GM23338 (cell line): ENCODE measurements at regions not wholly inside any gene's neighbourhood (a gene's known extent, or its start where the extent isn't known, plus 50 kb on each side); places are given as distances from the start of the nearest gene placed in this dataset.

Experiments
- EZH2 ChIP-seq: fragments of 200-600 bp; sonication (generic); IDR thresholded peaks from one replicate; pipeline ENCODE4 v1.8.0; 2017; ENCODE audit warnings: antibody characterized with exemption, mild to moderate bottlenecking, low read depth; ENCODE audit not compliant: unreplicated experiment
- EZH2phosphoT487 ChIP-seq: fragments of 200-600 bp; sonication (generic); IDR thresholded peaks from one replicate; pipeline ENCODE4 v1.8.1; 2018; ENCODE audit warnings: antibody characterized with exemption; ENCODE audit not compliant: unreplicated experiment
- POLR2AphosphoS5 ChIP-seq: IDR thresholded peaks from 2 replicates; pipeline ENCODE4 v1.6.1; 2016; ENCODE audit warnings: antibody characterized with exemption, low read depth
- TF ChIP-seq, protein P1 (sequence below), 2 experiments: fragments of 200-600 bp in 1 of 2; sonication (generic) in 1 of 2; conservative IDR thresholded peaks; 2 replicates each; pipeline versions ENCODE4 v1.5.1 to v1.6.1; 2016 to 2017; ENCODE audit warnings: antibody characterized with exemption in 2 of 2, low read depth in 2 of 2, mild to moderate bottlenecking in 2 of 2, moderate library complexity in 1 of 2

GRCh38 chr18:60915160-60915559 is 418.1 kb upstream of the CDH20 start:
- TF ChIP-seq POLR2AphosphoS5 (no peak), EZH2phosphoT487 (no peak), EZH2 (no peak)
- TF ChIP-seq, protein P1, sequence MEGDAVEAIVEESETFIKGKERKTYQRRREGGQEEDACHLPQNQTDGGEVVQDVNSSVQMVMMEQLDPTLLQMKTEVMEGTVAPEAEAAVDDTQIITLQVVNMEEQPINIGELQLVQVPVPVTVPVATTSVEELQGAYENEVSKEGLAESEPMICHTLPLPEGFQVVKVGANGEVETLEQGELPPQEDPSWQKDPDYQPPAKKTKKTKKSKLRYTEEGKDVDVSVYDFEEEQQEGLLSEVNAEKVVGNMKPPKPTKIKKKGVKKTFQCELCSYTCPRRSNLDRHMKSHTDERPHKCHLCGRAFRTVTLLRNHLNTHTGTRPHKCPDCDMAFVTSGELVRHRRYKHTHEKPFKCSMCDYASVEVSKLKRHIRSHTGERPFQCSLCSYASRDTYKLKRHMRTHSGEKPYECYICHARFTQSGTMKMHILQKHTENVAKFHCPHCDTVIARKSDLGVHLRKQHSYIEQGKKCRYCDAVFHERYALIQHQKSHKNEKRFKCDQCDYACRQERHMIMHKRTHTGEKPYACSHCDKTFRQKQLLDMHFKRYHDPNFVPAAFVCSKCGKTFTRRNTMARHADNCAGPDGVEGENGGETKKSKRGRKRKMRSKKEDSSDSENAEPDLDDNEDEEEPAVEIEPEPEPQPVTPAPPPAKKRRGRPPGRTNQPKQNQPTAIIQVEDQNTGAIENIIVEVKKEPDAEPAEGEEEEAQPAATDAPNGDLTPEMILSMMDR (conservative IDR thresholded peaks at IDR 0.05; ENCODE audit: low read depth in 2 of 2), result no peak
